Right cardiac atrium (tissue), 5 donors: ENCODE measurements at regions not wholly inside any gene's neighbourhood (a gene's known extent, or its start where the extent isn't known, plus 50 kb on each side); places are given as distances from the start of the nearest gene placed in this dataset.

Experiments used
- ATAC-seq, 2 donors: fragments of 200-7000 bp; cut with Tn5 transposase; one replicate each; pipeline versions ENCODE4 v1.8.0 to v1.9.1; 2020; ENCODE audit warnings: moderate library complexity in 2 of 2, mild to moderate bottlenecking in 1 of 2
- DNase-seq, 3 donors: peaks; one replicate each; pipeline ENCODE4 v3.0.0-alpha.2; 2020
- H3K27ac ChIP-seq: one replicate; pipeline ENCODE4 v1.5.1; 2013; ENCODE audit warnings: mild to moderate bottlenecking, low read length, control low read depth, moderate library complexity
- H3K27me3 ChIP-seq: one replicate; pipeline ENCODE4 v1.6.1; 2013; ENCODE audit not compliant: control insufficient read depth, insufficient read depth
- H3K4me1 ChIP-seq: one replicate; pipeline ENCODE4 v1.6.1; 2013; ENCODE audit warnings: low read length; ENCODE audit not compliant: control insufficient read depth, insufficient read depth
- H3K4me3 ChIP-seq: one replicate; pipeline ENCODE4 v1.5.1; 2013; ENCODE audit warnings: low read length, control low read depth
- H3K9me3 ChIP-seq: one replicate; pipeline ENCODE4 v1.6.1; 2013; ENCODE audit warnings: low read length; ENCODE audit not compliant: control insufficient read depth
- WGBS: extraction: QIAGEN DNeasy Blood & Tissue Kit; methylation state at CpG from one replicate; pipeline ENCODE4 v1.1.7; 2013; 5-methylcytosine and 5-hydroxymethylcytosine counted together
- intact Hi-C, 4 donors: fragments of 100-400 bp; cut with DNase I; formaldehyde crosslinking; loops; one replicate each; pipeline versions ENCODE4 v1.11.0 to v1.14.0; 2022 to 2023
- donor health status: healthy with polysubstance abuse.
- donor health status: DM: no; HTN: yes; CAD: no.
- donor health status: DM: no; HTN: no; CAD: no.
- donor health status: DM: no; HTN: yes; CAD: no; lungs with severe emphysema.
- donor health status: DM: yes; HTN: yes; CAD: no.

DNA sequence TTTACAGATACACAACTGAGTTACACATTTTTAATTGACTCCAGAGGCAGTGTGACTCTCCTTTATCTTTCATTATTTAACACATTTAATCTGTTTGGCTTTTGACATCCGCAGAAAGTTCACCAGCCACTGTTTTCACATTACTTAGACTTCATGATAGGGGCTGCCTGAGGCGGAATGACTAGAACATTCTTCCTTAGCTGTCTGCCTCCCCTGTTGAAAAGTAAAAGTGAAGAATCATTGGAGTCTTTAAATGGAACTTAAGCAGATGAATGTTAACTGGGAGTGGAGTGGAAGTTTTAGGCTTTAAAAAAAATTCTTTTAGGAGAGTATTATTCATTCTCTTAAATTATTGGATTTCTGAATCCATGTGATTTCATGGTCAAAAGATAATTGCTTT is 229.2 kb upstream of the MTNR1B start:
- Histone ChIP-seq H3K4me3 (no peak overlapping the region), H3K9me3 (no peaks in the 10 kb centered on the region), H3K27me3 (no peaks in the 10 kb centered on the region), H3K27ac (no peak overlapping the region), H3K4me1 (no peaks in the 10 kb centered on the region)
- intact Hi-C loops: no loop called here
- 53% methylated on average over 2 of the region's 2 CpGs for WGBS
- no peak for ATAC-seq
- no peak for DNase-seq

DNA sequence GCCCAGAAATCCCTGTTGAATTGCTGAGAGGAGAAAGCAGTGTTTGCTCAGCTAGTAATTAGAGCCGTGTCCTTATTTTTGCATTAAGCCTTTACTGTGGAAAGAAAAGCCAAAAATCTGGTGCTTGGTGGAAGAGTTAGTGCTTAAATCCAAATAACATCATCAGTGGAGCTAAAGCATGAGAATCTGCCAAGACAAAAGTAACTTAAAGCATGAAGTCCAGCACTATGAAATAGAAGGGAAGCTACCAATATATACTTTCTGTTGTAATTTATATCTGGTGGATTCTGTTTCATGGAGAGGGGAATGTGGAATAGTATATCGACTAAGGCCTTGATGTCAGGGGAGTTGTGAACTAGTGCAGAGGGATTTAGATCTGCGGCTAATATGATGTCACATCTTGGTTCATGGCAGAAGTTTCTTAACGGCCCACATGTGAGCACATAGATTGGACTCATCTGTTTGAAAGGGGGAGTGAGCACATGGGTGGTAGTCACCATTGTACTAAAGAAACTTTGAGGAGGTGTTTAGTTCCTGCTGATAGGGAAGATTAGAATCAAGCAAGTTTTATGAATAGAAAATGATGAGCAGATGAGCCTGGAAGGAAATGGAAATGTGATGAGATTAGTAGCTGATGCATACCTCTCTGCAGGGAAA is 224.4 kb upstream of the MTNR1B start:
- ATAC-seq (no peak), DNase-seq (no peak)
- Histone ChIP-seq H3K9me3 (no peaks in the 10 kb centered on the region), H3K27me3 (no peaks in the 10 kb centered on the region), H3K4me3 (no peak overlapping the region), H3K4me1 (no peaks in the 10 kb centered on the region), H3K27ac (no peak overlapping the region)
- intact Hi-C loops: no loop called here
- 71% methylated on average over 4 of the region's 4 CpGs for WGBS

DNA sequence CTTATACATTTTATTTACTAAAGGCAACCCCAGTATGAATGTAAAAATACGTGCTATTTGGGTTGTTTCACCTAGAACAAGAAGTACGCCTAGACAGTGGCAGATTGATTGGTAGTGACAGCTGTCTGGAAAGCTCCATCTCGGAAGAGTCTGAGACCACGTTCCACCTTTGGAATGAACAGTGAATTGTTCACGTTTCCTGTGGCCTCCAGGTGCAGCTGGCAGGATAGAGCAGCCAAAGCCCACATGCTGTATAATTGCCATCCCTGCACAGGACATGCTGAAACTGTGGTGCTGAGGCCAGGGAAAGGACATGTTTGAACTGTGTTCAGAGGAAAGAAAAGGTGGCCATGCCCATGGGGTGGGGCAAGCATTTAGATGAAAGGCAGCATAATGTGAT is 218.7 kb upstream of the MTNR1B start:
- intact Hi-C loops: no loop called here
- no peak for ATAC-seq
- Histone ChIP-seq H3K4me1 (no peaks in the 10 kb centered on the region), H3K27me3 (no peaks in the 10 kb centered on the region), H3K4me3 (no peak overlapping the region), H3K27ac (no peak overlapping the region), H3K9me3 (no peaks in the 10 kb centered on the region)
- 73% methylated on average over 5 of the region's 5 CpGs for WGBS
- DNase-seq: no peak

DNA sequence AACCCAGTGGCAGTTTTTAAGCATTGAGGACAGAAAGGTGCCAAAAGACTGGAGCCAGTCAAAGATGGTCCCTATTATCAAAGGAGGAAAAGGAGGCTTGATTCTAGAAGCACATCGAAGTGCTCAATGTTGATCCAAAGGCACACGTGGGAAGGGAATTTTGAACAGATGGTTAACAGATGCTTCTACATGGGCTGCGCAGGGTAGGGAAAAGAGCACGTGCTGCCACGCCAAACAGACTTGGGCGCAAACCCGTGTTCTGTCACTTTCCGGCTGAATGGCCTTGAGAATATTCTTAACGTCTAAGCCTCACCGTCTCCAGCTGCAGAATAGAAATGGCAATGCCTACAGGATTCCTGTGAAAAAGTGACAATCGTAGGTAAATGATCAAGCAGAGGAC is 217.9 kb upstream of the MTNR1B start:
- DNase-seq: no peak

DNA sequence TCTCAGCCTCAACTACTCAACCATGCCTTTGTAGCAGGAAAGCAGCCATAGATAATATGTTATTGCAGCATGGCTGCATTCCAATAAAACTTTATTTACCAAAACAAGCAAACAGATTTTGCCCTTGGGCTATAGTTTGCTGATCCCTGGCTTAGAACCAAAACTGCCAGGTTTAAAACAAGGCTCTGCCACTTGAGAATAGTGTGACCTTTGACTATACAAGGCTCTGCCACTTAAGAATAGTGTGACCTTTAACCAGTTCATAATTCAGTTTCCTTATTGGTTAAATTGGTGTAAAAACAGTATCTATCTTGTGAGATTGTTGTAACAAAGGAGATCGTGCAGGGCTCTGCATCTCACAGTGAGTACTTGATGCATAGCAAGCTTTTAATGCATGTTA is 217.3 kb upstream of the MTNR1B start:
- intact Hi-C loops: no loop called here
- WGBS: 74% methylated on average over 1 of the region's 1 CpG
- H3K4me1 ChIP-seq: no peaks in the 10 kb centered on the region
- H3K27me3 ChIP-seq: no peaks in the 10 kb centered on the region
- DNase-seq (no peak), ATAC-seq (no peak)
- no peak overlapping the region for H3K4me3 ChIP-seq
- no peaks in the 10 kb centered on the region for H3K9me3 ChIP-seq
- H3K27ac ChIP-seq: no peak overlapping the region

More for the DNA sequence above, 217.9 kb upstream of the MTNR1B start:
- intact Hi-C loops: no loop called here
- no peaks in the 10 kb centered on the region for H3K4me1 ChIP-seq
- no peaks in the 10 kb centered on the region for H3K27me3 ChIP-seq
- ATAC-seq: no peak
- 78% methylated on average over 11 of the region's 11 CpGs for WGBS
- no peak overlapping the region for H3K4me3 ChIP-seq
- H3K27ac ChIP-seq: no peak overlapping the region
- H3K9me3 ChIP-seq: no peaks in the 10 kb centered on the region

DNA sequence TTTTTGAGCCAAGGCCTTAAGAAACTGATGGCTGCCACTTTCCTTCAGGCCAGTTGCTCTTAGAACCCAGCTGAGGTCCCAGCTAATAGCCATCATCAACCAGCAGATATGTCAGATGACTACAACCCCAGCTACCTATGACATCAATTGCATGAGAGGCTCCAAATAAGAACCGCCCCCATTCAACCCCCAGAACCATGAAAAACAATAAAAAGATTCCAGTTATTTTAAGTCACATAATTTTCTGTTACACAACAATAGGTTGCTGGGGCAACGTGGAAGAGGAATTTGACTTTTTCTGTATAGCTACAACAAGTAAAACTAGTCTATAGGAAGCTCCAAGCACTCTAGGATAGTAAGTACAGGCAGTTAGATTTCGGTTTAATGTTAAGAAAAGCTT is 216.3 kb upstream of the MTNR1B start:
- H3K4me1 ChIP-seq: no peaks in the 10 kb centered on the region
- no peaks in the 10 kb centered on the region for H3K27me3 ChIP-seq
- intact Hi-C loops: no loop called here
- no peak overlapping the region for H3K4me3 ChIP-seq
- H3K9me3 ChIP-seq: no peaks in the 10 kb centered on the region
- DNase-seq: no peak
- H3K27ac ChIP-seq: no peak overlapping the region
- ATAC-seq: no peak
- 87% methylated on average over 3 of the region's 3 CpGs for WGBS

DNA sequence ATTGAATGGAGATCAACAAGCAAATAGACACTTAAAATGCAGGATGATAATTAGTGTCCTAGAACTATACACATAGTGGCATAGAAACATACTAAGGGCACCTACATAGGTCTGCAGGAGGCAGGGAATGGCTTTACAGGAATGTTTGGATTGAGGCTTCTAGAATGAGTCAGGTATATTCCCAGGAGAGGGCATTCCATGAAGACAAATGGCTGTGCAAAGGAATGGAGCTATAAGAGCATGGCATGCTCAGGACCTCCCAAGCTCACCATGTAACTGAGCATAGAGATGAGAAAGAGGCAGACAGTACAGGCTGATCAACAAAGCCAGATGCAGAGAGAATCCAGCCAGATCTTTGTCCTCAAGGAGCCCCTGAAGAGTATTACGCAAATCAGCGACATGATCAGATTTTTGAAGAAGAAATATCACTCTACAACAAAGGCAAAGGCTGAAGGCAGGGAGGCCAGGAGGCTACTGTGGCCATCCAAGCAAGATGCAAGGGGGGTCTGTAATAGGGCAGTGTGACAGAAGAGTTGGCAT is 211.1 kb upstream of the MTNR1B start:
- Histone ChIP-seq H3K4me3 (no peak overlapping the region), H3K27ac (no peak overlapping the region), H3K9me3 (no peaks in the 10 kb centered on the region), H3K27me3 (no peaks in the 10 kb centered on the region), H3K4me1 (no peaks in the 10 kb centered on the region)
- intact Hi-C loops: no loop called here
- no peak for DNase-seq
- no peak for ATAC-seq
- 95% methylated on average over 2 of the region's 2 CpGs for WGBS

DNA sequence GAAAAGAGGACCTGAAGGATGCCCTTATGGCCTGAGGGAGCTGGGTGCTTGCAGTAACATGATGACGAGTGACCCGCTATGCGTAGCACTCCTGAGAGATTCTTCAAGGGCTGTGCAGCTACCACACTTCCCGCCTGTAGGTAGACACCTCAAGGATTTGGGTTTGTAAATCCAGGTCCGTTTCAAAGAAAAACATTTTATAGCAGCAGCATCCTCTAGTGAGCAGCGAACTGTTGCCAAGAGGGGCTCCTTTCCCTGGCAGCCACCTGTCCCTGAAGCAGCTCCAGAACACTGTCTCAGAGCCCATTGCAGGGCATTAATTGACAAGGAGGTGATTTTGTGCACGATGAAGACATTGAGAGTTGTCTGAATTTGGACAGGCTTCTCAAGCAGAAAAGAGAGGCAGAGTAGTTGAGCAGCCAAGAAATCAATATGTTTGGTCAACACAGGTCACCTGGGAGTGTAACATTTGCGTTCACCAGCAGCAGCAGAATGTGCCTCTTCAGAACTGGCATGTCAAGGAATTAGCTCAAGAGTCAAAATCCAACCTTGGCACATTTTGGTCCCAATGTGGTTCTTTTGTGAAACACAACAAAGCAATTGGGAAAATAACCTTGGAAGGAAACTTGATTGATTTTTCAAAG is 209.8 kb upstream of the MTNR1B start:
- DNase-seq: no peak
- H3K27ac ChIP-seq: no peak overlapping the region
- no peaks in the 10 kb centered on the region for H3K4me1 ChIP-seq
- H3K27me3 ChIP-seq: no peaks in the 10 kb centered on the region
- H3K4me3 ChIP-seq: no peak overlapping the region
- intact Hi-C loops: no loop called here
- 90% methylated on average over 8 of the region's 8 CpGs for WGBS
- ATAC-seq: no peak
- H3K9me3 ChIP-seq: no peaks in the 10 kb centered on the region

DNA sequence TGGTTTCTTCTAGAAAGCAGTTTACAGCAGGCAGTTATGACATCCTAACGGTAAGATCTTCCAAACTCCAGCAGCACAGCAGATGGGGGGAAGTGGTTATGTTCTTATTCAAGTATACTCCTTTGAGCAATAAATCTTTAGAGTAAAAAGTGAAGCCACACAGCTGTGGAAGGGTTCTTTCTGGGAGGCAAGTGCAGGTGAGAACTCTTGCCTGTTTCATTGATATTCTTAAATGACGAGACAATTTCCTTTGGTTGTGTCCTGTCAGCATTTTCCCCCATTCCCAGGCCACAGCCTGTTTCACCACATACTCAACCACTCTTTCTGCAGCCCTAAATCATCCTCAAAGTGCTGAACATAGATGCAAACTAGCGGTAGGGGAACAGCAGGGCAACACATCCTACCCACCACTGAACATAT is 207.3 kb upstream of the MTNR1B start:
- Histone ChIP-seq H3K27ac (no peak overlapping the region), H3K4me3 (no peak overlapping the region), H3K27me3 (no peaks in the 10 kb centered on the region), H3K4me1 (peaks cover 5% of the 10 kb centered on the region), H3K9me3 (no peaks in the 10 kb centered on the region)
- DNase-seq (no peak), ATAC-seq (no peak)
- intact Hi-C loops: no loop called here
- 68% methylated on average over 3 of the region's 3 CpGs for WGBS

DNA sequence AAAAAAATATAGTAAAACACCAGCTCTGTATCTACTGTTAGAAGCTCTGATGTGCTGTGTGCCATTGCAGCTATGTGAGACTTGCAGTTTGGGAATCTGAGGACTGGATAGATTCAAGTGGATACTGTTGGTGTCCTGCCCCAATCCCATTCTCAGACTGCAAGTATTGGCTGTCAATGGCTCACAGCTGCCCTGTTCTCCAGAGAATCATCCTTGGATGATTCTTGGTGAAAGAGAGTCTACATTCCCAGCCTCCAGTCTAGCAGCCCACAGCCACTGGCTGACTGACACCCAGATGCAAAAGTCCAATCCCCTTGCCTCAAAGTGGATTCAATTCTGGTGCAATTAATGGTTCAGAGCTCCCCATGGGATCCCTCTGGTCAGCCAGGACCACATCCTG is 206.1 kb upstream of the MTNR1B start:
- intact Hi-C loops: no loop called here
- ATAC-seq (no peak), DNase-seq (no peak)

DNA sequence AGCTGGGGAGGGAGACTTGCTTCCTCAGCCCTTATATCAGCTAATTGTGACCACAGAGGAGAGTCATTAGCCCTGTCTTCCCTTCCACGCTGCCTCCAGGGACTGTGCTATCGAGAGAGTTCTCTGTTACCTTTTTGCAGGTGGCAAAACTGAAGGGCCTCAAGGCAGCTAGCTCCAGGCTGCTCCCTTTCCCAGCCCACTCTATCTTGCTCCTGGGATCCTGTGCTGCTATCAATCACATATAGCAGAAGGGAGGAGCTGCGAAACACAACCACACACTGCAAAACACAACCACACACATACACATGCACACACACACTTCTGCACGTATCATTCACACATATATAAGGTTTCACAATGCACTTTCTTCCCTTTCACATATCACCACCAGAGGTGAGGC is 205.3 kb upstream of the MTNR1B start:
- WGBS: 90% methylated on average over 4 of the region's 4 CpGs
- no peak overlapping the region for H3K4me3 ChIP-seq

More for the DNA sequence above, 206.1 kb upstream of the MTNR1B start:
- H3K9me3 ChIP-seq: no peaks in the 10 kb centered on the region
- peaks cover 5% of the 10 kb centered on the region for H3K4me1 ChIP-seq
- no peak overlapping the region for H3K27ac ChIP-seq
- H3K27me3 ChIP-seq: no peaks in the 10 kb centered on the region
- H3K4me3 ChIP-seq: no peak overlapping the region

More for the DNA sequence above, 205.3 kb upstream of the MTNR1B start:
- H3K4me1 ChIP-seq: peaks cover 5% of the 10 kb centered on the region
- H3K27ac ChIP-seq: no peak overlapping the region
- intact Hi-C loops: no loop called here
- ATAC-seq: no peak
- H3K27me3 ChIP-seq: no peaks in the 10 kb centered on the region
- no peak for DNase-seq
- no peaks in the 10 kb centered on the region for H3K9me3 ChIP-seq
